ENCODE measurements at regions not wholly inside any gene's neighbourhood (a gene's known extent, or its start where the extent isn't known, plus 50 kb on each side); places are given as distances from the start of the nearest gene placed in this dataset.

DNA sequence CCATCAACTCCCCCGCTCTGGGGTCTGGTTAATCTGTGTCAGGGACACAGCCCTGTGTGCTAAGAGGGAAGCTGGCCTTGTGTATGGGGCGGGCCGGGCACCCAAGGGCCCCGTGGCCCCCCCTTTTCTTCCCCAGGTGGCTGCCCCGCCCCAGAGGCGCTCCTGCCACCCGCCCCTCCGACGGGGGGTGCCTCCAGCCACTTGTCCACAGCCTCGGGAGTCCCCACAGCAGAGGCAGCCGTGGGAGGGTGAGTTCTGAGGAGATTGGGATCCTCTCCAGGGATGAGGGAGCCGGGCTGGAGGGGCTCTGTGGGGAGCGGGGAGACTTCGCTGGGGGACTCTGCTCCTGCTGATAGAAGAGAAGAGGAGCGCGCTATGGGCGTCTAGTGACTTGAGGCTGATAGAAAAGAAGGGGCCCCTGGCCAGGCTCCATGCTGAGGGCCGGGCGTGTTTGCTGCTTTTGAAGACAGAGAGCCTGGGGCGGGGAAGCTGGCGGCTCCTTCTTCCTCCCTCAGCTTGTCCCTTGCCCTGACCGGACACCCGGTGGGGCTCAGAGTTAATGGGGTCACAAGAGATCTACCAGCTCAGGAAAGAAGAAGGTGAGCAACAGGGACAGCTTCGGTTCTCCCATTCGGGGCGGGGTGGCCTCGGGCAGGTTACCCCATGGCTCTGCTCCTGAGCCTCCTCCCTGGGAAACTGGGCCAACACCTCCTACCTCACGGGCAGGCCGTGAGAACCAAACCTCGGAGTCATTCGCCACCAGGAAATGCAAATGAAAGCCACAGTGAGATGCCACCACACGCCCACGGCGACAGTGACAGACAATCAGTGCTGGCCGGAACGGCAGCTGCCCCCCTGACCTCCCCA, 89.4 kb upstream of the TAF1B start:
- no peak for TF ChIP-seq RAD21 (IDR thresholded peaks at IDR 0.05; ENCODE audit: low read depth)
- TF ChIP-seq JUND (IDR thresholded peaks at IDR 0.05), result no peak

Measured in HCT116 (cell line).